ENCODE measurements at regions not wholly inside any gene's neighbourhood (a gene's known extent, or its start where the extent isn't known, plus 50 kb on each side); places are given as distances from the start of the nearest gene placed in this dataset.
"Not testable (repeated sequence)": the region's sequence is repeated elsewhere in the genome, so short reads cannot be mapped to it uniquely, and the experiment has no call there.

- no peak overlapping the region for H3K27ac ChIP-seq
- no peak for TF ChIP-seq CTCF (conservative IDR thresholded peaks at IDR 0.05)
These were observed 1282.5 kb downstream of the TMEM121 start for GRCh38 chr14:106808907-106809306.

GRCh38 chr14:106809615-106810014 is 1283.2 kb downstream of the TMEM121 start:
- no peak for TF ChIP-seq CTCF (conservative IDR thresholded peaks at IDR 0.05)
- no peak overlapping the region for H3K27ac ChIP-seq

GRCh38 chr14:106810168-106810567 is 1283.8 kb downstream of the TMEM121 start:
- not testable (repeated sequence) for H3K27ac ChIP-seq

GRCh38 chr14:106811162-106811561 is 1284.8 kb downstream of the TMEM121 start:
- no peak overlapping the region for H3K27ac ChIP-seq
- TF ChIP-seq CTCF (conservative IDR thresholded peaks at IDR 0.05): no peak

- H3K27ac ChIP-seq: no peak overlapping the region
- TF ChIP-seq CTCF (conservative IDR thresholded peaks at IDR 0.05): no peak
These were observed 1286.5 kb downstream of the TMEM121 start for GRCh38 chr14:106812788-106813476.

- TF ChIP-seq CTCF (conservative IDR thresholded peaks at IDR 0.05): no peak
These were observed 1287.1 kb downstream of the TMEM121 start for GRCh38 chr14:106813477-106813823.

GRCh38 chr14:106820119-106820518 is 1293.7 kb downstream of the TMEM121 start:
- H3K27ac ChIP-seq: no peak overlapping the region
- TF ChIP-seq CTCF (conservative IDR thresholded peaks at IDR 0.05): no peak

More at GRCh38 chr14:106813477-106813823, 1287.1 kb downstream of the TMEM121 start:
- H3K27ac ChIP-seq: no peak overlapping the region

- no peak overlapping the region for H3K27ac ChIP-seq
- no peak for TF ChIP-seq CTCF (conservative IDR thresholded peaks at IDR 0.05)
These were observed 1294.7 kb downstream of the TMEM121 start for GRCh38 chr14:106821119-106821518.

Measured in VCaP (cell line).